Astrocyte of the spinal cord (primary cell): ENCODE measurements at regions not wholly inside any gene's neighbourhood (a gene's known extent, or its start where the extent isn't known, plus 50 kb on each side); places are given as distances from the start of the nearest gene placed in this dataset.
A peak's percentile ranks its signal among the peaks of the same experiment; 100 is the strongest.

ENCODE experiments used
- DNase-seq: peaks from one replicate; pipeline ENCODE4 v3.0.0; 2011; ENCODE audit warnings: low read depth, low spot score
- H3K4me3 ChIP-seq: 2 replicates; pipeline ENCODE4 v1.5.1; 2011; ENCODE audit warnings: low read depth, mild to moderate bottlenecking, low read length, moderate library complexity
- in situ Hi-C: cut with HindIII; loops from 2 replicates; pipeline ENCODE4 v1.10.0; 2017; ENCODE audit warnings: low sequenced_read_pairs
- TF ChIP-seq, protein P1 (sequence below): IDR thresholded peaks from 2 replicates; pipeline ENCODE4 v1.5.1; 2012; ENCODE audit warnings: low read depth, mild to moderate bottlenecking, low read length, inconsistent platforms

DNA sequence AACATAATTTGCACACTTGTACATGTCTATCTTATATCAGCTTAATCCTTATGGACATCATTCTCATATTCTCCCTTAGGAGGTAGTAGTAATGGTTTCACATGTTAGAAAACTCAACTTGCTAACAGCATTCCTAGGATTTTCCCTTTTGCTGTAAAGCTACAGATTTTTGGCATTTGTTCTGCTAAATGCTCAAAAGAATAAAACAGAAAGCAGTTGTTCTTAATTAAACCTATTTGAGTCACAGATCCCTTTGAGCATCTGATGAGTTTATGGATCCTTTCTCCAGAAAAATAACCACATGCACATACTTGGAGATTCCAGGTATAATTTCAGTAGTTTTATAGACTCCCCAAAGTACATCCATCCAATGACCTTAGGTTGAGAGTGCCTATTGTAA, 122.9 kb upstream of the BET1 start:
- DNase-seq: no peak
- in situ Hi-C loops: no loop called here
- TF ChIP-seq, protein P1, sequence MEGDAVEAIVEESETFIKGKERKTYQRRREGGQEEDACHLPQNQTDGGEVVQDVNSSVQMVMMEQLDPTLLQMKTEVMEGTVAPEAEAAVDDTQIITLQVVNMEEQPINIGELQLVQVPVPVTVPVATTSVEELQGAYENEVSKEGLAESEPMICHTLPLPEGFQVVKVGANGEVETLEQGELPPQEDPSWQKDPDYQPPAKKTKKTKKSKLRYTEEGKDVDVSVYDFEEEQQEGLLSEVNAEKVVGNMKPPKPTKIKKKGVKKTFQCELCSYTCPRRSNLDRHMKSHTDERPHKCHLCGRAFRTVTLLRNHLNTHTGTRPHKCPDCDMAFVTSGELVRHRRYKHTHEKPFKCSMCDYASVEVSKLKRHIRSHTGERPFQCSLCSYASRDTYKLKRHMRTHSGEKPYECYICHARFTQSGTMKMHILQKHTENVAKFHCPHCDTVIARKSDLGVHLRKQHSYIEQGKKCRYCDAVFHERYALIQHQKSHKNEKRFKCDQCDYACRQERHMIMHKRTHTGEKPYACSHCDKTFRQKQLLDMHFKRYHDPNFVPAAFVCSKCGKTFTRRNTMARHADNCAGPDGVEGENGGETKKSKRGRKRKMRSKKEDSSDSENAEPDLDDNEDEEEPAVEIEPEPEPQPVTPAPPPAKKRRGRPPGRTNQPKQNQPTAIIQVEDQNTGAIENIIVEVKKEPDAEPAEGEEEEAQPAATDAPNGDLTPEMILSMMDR: no peak
- H3K4me3 ChIP-seq: no peak overlapping the region

DNA sequence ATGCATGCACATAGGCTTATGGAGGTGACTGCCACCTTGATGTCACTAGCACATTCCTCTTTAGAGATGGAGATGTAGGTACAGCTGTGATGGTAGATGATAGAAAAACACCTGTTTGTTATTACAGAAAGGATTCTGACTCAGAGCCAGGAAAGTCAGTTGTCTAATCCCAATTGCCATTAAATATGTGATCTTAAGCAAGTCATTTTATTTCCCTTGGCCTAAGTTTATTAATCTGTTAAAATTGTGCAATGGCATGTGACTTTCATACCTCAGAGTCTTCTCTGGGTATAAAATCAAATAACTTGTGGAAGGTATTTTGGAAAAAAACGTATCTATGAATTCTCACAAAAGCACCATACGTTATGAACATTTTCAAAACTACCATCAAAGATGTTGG, 123.9 kb upstream of the BET1 start:
- no peak for DNase-seq
- no peak overlapping the region for H3K4me3 ChIP-seq
- in situ Hi-C loops: no loop called here
- TF ChIP-seq, protein P1: no peak

DNA sequence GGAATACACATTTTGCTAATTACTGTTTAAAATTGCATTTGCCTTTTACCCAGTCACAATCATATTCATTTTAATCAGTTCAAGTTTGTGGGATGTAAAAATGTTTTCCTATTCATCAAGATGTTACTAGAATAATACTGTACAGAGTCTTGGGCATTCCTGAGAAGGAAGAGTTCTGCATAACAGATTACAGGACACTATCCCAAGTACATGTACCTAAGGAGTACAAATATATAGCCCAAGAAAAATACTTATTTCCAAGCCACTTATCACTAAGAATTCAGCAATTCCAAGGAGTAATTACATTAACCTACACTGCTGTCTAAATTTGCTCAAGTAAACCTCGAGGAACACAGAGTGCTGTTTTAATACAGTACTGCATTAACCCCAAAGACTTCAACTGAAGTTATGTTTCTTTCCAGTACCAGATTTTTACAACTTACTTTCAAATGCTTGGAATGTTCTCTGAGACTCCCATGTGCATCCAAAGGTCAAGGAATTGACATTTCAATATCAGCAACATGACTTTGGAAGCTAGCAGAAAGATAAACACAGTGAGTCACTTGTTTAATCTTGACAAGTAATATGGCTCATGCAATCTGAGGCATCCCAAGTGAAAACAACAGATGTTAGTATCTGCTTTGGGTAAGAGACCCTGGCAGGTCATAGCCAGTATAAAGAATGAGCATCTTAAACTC, 125.4 kb upstream of the BET1 start:
- TF ChIP-seq, protein P1: no peak
- H3K4me3 ChIP-seq: no peak overlapping the region
- peak; percentile 84 for DNase-seq
- in situ Hi-C loops: no loop called here

DNA sequence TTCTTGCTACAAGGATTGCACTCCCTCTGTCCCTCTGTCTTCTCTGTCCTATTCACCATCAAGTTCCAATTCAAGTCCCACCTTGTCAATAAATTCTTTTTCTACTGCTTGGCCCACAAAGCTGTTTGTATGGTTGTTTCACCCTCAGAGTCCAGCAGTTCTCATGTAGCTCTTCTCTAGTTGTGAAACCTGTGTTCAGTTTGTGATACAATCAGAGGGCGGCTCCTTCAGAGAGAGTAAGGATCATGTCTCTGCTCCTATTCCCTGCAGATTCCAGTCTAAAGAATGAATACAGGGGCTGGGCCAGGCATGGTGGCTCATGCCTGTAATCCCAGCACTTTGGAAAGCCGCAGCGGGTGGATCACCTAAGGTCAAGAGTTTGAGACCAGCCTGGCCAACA, 126.6 kb upstream of the BET1 start:
- TF ChIP-seq, protein P1: no peak
- no peak for DNase-seq
- in situ Hi-C loops: no loop called here
- H3K4me3 ChIP-seq: no peak overlapping the region

DNA sequence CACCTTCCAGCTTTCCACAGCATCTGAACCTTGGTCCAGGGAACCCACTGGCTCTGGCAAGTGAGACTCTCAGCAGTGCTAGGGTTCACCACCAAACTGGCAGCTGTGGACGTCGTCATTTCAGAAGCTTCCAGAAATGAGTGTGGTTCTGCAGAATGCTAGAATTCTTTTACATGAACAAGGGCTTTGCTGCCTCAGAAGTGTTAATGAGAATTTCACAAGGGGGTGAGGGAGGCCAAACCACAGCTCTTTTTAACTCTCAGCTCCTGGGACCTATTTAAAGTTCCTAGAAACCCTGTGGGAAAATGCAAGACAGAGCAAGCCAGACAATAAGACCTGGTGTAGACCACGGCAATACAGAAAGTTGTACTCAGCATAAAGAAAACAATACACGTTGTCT, 129.3 kb upstream of the BET1 start:
- in situ Hi-C loops: no loop called here
- H3K4me3 ChIP-seq: no peak overlapping the region
- TF ChIP-seq, protein P1: no peak
- DNase-seq: peak; percentile 62

DNA sequence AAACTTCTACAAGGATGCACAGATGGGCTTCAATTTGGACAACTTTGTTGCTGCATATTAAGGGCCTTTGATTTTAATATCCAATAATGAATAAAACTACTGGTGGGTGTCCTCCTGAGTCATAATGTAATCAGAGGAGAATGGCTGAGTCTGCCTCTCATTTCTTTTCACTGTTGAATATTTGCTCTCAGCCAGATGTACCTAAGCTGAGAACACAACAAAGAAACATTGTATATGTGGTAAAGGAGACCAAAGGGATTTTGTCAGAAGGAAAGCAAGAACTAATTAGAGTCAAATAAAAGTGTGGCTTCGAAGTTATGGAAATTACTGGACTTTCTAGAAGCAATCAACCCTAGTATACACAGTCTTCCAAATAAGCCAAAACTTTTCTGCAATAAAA, 131.0 kb upstream of the BET1 start:
- DNase-seq: peak; percentile 35
- in situ Hi-C loops: no loop called here
- TF ChIP-seq, protein P1: no peak
- no peak overlapping the region for H3K4me3 ChIP-seq
